SW480 (cell line): ENCODE measurements at regions not wholly inside any gene's neighbourhood (a gene's known extent, or its start where the extent isn't known, plus 50 kb on each side); places are given as distances from the start of the nearest gene placed in this dataset.

ENCODE experiments used
- DNase-seq: peaks from one replicate; pipeline ENCODE4 v3.0.0-alpha.2; 2016; ENCODE audit warnings: low spot score

DNA sequence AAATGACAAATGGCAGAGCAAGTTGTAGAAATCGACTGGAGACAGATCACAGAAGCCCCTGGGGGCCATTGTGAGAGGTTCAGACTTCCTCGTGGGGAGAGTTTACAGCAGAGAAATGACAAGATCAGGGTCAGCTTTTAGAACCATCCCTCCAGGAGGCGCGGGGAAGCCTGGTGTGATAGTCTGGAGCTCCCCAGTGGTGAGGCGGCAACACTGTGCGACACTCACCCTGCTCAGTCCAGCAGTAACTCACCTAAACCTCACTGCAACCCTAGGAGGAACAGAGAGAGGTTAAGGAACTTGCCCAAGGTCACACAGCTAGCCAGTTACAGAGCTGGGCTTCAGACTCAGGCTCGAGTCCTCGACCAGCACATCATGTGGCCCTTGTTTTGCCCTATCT lies 123.4 kb upstream of the IRX3 start:
- DNase-seq: no peak

DNA sequence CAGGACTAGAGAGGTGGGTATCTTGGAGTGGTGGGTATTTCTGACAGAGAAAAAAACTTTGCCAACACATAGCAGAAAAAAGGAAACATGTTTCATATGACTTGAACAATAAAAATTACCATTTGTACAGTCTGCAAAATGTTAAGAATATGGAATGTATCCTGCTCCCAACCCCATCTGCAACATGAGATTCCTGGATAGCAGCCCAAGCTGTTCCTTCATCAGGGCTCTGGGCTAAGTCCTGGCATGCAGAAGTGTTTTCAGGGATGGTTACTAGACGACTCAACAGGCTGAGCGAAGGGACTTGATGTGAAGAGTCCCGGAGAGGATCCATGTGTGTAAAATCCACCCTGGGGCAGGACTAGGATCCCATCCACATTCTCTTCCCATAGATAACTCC lies 121.0 kb upstream of the IRX3 start:
- DNase-seq: no peak

DNA sequence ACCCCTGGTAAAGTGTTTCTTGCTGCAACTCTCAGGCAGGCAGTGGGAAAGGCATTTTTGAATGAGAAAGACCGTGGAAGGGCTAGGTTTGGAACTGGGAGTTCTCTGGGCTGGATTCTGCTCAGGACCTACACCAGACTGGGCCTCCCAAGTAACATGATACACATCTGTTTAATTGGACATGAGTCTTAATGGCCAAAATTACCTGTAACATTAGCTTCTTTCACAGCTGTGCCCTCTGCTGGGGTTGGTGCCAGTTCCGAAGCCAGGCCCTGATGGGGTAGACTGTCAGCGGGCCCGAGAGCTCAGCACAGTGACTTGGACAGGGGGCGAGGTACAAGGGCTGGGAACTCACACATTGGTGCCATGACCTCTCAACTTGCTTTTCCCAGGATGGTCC lies 118.9 kb upstream of the IRX3 start:
- no peak for DNase-seq

DNA sequence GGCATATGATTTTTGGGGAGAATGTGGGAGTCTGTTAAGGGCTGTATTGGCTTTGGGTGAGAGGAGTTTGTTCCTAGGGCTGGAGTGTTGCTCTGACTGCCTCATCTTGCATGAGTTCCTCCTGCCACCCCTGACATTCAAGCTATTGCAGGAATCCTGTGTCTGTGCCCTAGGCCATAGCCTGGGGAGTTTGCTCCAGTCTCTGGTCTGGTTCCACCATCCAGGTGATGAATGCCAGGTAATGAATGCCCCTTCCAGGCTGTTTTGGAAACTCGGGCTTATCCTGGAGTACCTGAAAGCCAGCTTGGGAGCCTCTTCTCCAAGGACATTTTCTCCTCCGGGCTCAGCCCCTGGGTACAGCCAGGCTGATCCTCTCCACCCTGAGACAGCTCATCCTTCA lies 117.0 kb upstream of the IRX3 start:
- no peak for DNase-seq

DNA sequence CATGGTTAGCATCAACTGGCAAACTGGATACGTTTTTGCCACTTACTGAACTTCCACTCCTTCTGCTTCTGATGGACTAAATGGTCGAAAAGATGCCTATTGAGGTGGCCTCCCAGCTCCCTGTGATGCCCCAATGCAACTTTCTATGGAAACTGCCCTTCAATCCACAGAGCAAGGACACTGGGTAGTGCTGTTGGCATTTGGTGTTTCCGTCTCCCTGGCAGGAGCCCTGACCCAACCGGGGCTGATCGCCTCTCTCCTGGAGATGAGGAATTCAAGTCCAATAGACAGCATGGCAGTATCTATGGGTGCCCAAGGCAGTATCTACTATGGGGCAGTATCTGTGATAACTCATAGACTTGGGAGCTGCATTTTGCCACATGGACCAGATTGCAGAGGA lies 116.3 kb upstream of the IRX3 start:
- DNase-seq: no peak

DNA sequence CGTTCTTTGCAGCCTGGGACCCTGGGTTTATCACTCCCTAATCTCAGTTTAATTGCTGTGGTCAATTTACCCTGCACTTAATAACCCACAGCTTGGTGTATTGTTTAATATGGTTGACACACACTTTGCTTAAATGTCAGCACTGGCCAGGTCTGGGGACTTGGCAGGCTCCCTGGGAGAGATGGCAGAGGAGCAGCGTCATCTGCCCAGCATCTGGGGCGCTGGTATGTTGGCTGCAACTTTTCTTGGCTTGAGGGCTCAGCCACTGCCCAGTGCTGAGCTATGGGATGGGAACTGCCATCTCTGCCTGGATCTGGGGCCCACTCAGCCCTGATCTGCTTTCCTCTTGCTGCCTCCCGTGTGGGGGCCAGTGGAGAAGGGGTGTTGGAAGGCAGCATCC lies 115.7 kb upstream of the IRX3 start:
- DNase-seq: no peak

DNA sequence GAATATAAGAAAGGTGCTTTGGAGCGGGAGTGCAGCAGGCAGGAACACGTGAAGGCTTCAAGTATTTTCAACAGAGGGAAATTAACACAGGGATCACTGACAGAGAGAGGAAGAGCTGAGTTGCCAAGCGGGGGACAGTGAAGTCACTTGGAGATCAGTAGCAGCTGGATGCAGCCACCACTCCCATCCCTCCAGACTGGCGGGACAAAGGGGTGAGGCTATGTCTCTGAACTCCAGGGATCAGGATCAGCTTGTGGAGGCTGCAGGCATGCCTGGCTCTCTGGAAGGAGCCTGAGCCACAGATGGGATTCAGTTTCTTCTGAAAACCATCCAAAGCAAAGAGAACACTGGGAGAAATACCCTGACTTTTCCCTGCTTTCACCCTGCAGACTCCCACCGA lies 113.7 kb upstream of the IRX3 start:
- DNase-seq: no peak

DNA sequence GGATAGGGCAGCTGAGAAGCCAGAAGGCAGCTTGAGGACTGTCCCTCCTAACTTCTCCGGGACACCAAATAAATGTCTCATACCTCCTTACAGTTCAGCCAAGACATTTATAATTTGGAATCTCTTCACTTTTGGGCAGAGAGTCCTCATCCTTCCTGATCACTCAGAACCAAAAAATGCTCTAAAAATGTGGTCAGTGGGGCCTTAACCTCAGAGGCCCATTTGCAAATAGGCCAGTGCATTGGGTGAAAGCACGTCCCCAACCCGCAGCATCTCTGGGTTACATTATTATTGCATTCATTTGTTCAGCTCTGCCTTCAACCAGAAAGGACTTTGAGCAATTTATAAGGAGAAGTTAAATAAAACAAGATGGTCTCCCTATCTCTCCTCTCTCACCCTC lies 112.4 kb upstream of the IRX3 start:
- no peak for DNase-seq

DNA sequence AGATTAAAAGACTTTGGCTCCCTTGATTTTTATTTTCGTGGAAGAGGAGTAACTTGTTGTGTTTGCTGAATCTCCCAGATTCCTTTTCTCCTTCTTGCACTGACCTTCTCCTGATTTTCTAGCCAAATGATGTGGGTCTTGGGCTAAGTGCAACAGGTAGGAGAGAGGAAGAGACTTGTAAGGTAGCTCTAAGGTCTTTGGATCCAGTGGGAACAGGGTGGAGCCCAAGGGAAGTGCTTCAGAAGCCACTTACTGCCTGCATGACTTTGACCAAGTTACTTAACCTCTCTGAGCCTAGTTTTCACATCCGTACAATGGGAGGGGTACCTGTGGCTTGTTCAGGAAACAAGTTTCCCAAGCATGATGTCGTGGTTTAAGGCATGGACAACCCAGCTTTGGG lies 111.3 kb upstream of the IRX3 start:
- no peak for DNase-seq

DNA sequence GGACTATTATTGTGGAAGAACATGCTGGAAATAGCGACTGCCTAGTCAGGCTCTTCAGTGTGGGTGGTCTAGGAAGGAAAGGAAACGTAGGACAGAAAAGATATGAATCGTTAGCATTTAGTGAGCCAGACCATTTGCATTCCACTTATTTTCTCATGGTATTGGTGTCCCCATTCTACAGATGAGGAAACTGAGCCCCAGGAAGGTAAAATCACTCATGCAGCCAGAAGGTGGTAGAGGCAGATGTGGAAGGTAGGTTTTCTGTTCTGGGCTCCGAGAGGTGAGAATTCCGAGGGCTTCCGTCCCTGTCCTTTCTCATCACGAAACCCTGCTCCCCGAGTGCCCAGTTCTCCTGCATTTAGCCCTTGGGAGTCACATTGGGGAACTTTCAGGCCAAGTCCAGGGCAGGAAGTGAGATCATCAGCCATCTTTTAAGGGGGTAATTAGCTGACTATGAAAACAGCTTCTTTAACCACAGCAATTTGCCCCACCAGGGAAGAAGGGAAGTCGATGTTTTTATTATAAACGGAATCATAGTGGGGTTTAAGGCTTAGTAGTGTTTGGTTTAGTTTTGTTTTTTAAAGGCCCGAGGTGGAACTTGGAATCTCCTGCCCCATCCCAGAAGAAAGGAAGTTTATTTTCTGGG lies 110.7 kb upstream of the IRX3 start:
- DNase-seq: no peak

DNA sequence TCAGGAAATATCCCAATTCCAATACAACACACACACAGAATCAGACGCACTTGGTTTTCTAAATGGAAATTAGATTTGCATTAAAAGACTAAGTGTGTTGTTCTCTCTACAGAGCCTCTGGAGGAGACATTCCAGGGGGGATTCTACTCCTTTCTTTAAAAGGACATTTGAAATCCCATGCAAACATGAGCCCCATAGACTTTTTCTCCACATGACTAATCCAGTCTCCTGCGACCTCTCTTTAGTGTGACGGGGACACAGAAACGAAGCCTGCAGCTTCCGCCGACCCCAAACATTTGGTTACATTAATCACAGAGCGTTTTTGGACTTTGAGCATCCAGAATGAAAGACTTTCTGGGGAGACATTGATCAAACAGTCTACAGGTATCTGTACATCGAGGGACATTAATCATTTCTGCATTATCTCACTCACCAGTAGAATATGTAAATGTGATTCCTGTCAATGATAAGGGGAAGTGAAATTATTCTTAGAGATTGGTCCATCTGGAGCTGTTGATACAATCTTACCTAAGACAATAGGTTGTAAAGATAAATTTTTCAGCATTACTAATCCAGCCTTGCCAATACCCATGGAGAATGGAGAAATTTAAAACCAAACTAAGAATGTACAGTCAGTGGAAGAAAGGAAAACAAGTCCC lies 103.4 kb upstream of the IRX3 start:
- DNase-seq: no peak

DNA sequence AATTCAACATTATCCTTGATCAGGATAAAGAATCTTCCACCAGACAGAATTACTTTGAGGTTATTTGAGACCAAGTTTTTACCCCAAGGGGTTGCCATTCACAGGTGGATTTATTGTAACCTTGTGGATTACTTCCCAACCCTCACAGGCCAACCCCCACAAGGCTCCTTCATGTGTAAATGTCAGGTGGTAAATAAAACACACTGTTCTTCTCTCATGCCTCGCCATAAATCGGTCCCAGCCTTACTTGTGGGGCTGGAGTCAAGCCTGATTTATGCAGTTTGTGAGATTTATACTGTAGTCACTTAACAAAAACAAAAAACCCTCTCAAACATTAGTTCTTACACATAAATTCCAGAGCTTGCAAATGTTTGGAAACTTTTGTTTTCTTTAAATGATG lies 98.6 kb upstream of the IRX3 start:
- DNase-seq: no peak

DNA sequence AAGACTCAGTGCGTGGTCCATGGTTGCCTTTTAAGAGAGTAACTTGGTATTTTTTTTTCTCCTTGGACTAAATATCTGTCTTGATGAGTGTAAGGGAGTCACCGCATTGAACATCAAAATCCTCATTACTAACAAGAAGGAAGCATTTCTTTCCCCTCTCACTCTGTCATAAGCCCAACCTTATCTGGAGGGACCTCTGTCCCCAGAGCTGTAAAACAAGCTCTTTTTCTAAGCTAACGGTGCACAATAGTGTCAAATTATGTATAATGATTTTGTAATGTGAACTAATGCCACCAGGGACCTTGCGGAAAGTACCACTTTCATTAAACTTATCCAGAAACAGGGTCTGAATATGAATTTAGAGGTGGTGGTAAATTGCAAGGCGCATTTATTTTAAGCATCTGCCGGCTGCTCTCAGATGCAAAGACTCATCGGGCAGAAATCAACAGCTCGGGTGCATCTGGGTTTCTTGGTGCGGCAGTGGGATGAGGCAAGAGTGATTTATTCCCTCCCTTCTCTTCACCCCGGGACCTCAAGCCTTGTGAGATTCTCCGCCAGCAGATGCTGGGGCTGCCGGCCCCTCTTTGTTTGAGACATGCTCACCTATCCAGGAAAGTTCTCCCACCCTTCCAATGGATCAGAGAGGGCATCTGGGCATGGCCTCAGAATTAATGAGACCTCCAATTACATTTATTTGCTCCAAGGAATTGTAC lies 95.2 kb upstream of the IRX3 start:
- no peak for DNase-seq

DNA sequence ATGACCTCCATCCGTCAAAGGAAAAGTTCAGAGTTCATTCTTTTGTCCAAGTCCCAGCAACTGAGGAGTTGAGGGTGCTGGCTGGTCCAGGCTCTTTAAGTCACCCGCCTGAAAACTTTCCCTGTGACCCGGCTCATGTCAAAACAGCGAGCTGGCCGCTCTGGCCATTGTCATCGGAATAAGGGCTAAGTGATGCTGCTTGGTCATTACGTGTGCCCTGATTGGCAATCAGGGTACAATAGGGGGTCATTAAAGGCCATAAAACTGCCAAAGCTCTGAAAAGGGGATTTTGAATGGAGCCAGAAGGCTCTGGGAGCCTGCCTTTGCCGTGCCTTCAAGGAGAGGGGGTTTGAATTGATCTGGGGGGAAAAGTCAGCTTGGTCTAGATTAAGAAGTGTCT lies 88.5 kb upstream of the IRX3 start:
- DNase-seq: no peak

DNA sequence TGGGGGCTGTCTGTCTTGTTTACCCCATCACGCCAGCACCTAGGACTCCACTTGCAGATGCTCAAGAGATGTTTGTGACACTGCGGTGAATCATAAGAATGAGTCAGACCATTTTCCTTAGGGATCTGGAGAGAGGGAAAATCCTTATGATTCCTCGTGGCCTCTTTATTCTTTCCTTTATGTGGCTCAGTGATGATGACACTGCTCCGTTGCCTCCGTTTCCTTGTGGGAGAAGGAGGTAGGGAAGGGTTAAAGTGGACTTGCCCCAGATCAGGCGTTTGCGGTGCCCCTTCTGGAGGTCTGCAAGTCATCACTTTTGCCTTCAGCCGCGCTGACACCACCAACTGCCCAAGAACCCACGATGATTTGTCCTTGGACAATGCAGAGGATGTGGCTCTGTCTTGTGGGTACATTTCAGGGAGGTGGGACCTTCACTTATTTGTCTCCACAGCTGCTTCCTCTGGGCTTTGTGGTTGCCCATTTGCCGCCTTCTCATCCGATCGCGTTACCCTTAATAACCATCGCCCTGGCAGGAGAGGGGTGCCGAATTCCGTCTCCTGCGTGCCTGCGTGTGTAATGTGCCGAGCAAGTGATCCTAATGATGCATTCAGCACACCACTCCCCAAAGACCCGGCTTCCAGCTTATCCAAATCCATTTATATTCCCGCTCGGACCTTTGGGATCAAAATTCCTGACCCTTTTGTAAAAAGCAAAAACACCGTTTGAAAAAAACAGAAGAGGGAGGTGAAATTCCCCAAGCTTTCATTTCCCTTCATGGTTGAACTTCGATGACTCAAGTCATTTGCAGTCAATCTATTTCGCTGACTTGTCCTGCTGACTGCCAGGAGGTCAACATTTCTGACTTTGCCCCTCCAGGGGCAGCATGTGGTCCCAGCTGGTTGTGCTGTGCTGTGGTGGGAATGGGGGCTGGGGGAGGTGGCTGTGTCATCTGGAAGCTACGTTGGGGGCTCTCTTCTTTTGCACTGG lies 87.2 kb upstream of the IRX3 start:
- peak; percentile 7 for DNase-seq

DNA sequence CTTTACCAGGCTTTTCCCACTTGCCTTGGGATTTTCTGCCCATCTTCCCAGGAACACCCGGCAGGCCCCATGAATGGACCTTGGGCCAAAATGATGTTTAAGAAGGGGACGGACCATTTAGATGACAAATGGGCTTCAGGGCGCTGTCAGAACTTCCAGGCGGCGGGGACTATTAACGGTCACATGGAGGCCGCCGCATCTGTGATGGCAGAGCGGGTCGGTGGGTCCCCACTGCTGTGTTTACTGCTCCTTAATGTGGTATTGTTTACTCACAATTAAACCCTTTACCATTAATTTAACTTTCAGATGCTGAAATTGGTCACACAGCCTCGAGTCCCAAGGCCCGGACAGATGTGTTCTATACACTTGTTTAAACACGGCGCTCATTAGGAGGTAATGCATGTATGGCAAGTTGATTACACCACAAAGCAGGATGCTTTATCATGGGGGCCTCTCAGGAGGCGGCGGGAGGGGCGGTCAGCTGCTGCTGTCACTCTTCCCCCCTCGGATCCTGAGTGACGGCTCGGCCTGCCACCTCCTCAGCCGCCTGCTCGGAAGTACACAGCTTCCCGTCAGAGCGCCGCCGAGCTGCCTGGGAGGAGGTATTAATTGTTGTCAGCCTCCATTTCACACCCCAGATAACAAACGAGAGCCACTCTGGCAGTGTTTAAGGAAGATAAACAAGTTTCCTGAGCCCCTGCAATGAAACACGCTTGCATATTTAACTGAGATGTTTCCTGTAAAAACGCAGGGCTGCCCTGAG lies 83.9 kb upstream of the IRX3 start:
- DNase-seq: no peak

DNA sequence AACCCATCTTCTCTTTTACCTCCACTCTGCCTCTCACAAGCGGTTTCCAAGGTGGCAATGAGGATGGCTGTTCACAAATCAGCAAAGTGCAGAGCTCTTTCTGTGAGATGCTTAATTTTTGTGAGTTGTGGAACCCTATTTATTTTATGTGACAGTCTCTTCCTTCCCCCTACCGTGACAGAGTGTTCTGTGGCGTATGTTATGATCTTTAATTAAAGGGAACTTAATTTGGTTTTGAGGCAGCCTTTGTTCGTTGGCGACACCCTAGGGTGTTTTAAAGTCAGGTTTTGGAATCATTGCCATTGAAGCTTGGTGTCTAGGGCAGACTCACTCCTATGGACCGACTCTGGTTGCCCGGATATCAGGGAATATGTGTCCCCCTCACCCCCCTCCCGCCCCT lies 83.3 kb upstream of the IRX3 start:
- DNase-seq: no peak

DNA sequence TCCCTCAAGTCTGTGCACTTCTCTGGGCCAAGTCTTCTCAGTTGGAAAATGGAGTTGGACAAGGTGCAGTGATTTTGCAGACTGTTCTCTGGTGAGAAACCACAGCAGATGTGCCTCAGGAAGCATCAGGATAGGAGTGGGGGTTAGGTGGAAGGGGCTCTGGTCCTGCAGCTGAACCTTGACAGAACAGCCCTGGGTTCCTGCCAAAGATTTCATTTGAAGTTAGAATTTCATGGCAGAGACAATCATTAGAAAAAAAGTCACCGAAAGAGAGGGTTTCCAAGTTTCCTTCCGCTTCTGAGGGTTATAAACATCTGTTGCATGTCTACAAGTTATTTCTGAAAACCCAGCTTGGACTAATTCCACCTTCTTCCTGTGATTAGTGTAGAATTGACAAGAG lies 80.4 kb upstream of the IRX3 start:
- DNase-seq: no peak

DNA sequence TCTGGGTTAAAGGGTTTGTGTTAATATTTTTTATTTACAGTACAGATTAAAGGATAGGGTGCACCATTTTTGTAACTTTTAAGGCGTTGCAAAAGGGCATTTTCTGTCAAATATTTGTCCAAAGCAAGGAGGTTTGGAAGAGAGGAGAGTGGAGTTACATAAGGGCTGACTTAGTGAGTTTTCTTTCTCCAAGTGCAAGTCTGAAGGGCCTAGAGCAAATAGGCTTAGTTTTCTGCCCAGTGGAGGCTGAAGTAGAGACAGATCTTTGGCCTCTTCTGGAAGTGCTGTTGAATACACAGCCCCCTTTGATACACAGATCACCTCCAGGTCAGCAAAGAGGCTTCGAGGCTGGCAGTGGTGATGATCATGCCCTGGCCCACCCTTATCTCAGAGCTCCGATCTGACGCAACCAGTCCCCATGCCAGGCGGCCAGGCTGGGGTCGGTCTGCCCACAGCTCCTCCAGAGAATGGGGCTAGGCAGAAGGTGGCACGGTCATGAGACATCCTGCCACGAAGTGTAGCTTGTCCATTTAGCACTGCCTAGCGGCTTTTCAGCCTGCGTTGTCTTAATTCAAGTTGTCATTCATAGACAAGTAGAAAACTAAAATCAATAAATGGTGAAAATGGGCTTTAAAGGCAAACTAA lies 79.5 kb upstream of the IRX3 start:
- DNase-seq: no peak

DNA sequence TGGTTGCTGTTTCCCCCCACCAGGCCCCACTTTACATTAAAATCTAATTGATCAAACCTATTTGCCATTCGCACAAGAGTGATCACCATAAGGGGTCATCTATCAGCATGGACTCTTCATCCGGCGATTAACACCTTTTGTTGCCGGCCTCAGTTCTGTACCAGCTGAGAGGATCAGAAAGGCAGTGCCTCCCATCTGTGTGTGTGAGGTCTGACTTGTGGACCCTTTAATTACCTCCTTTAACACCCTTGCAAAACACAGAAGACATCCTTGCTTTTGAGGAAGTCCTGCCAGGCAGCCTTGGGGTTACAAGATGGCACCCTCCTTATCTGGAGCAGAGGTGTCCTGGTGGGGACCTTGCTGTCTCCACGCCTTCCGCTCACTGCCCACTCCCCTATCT lies 77.2 kb upstream of the IRX3 start:
- no peak for DNase-seq

DNA sequence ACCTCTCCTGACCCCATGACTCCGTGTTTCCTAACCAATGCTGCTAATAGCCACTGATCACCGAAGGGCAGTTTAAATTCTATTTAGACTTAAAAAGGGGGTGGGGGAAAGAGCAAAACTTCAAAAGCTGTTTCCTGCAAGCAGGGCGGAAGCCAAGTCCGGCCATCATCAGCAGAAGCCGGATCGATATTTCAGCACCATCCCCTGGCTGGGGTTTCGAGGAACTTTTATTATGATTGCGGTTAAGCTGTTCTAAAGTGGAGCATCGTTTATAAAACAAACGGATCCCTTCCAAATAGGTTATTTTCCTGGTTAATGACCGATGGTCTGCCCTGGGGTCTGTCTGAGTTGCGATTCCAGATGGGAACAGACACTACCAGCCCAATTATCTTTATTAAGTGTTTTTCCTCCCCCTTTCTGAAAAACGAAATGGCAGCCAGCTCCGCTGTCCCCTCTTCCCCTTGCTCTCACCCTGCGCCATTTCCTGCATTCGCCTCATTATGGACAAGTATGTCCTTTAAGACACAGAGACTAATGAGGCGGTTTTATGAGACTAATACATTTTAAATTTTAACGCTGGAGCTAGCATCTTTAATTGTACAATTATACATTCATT lies 76.1 kb upstream of the IRX3 start:
- no peak for DNase-seq
